ENCODE measurements at regions not wholly inside any gene's neighbourhood (a gene's known extent, or its start where the extent isn't known, plus 50 kb on each side); places are given as distances from the start of the nearest gene placed in this dataset.

- DNase-seq: no peak
- no peaks in the 10 kb centered on the region for H3K36me3 Mint-ChIP-seq (ENCODE audit: low read depth)
- peak overlapping the region; percentile 49 for H3K27ac Mint-ChIP-seq
- H3K4me3 Mint-ChIP-seq: no peak overlapping the region
- no peaks in the 10 kb centered on the region for H3K9me3 Mint-ChIP-seq
- peaks cover 9% of the 10 kb centered on the region for H3K4me1 Mint-ChIP-seq (ENCODE audit: low read depth)
- no peak for TF ChIP-seq CTCF (IDR thresholded peaks at IDR 0.05)
- H3K27me3 Mint-ChIP-seq (ENCODE audit: insufficient read depth): no peaks in the 10 kb centered on the region
Observed at GRCh38 chr5:96340357-96340756, 92.7 kb downstream of the PCSK1 start.

GRCh38 chr5:96339862-96340261, 93.2 kb downstream of the PCSK1 start:
- no peak overlapping the region for H3K4me3 Mint-ChIP-seq
- H3K4me1 Mint-ChIP-seq (ENCODE audit: low read depth): peaks cover 4% of the 10 kb centered on the region
- H3K27me3 Mint-ChIP-seq (ENCODE audit: insufficient read depth): no peaks in the 10 kb centered on the region
- H3K27ac Mint-ChIP-seq: peak overlapping the region; percentile 49
- H3K36me3 Mint-ChIP-seq (ENCODE audit: low read depth): no peaks in the 10 kb centered on the region
- no peak for TF ChIP-seq CTCF (IDR thresholded peaks at IDR 0.05)
- DNase-seq: no peak
- H3K9me3 Mint-ChIP-seq: no peaks in the 10 kb centered on the region

- Mint-ChIP-seq H3K4me3 (no peak overlapping the region), H3K4me1 (ENCODE audit: low read depth) (no peaks in the 10 kb centered on the region; the same call in 1 of the 2 replicates), H3K9me3 (no peaks in the 10 kb centered on the region), H3K27ac (peak overlapping the region; percentile 29), H3K27me3 (ENCODE audit: insufficient read depth) (no peaks in the 10 kb centered on the region; the same call in 1 of the 2 replicates), H3K36me3 (ENCODE audit: low read depth) (no peaks in the 10 kb centered on the region)
- no peak for DNase-seq
- no peak for TF ChIP-seq CTCF (IDR thresholded peaks at IDR 0.05)
Observed at GRCh38 chr5:96338624-96339415, 94.2 kb downstream of the PCSK1 start.

GRCh38 chr5:96338091-96338490, 95.0 kb downstream of the PCSK1 start:
- no peak for DNase-seq
- no peaks in the 10 kb centered on the region; the same call in 1 of the 2 replicates for H3K4me1 Mint-ChIP-seq (ENCODE audit: low read depth)
- no peak overlapping the region for H3K27ac Mint-ChIP-seq
- no peaks in the 10 kb centered on the region; the same call in 1 of the 2 replicates for H3K27me3 Mint-ChIP-seq (ENCODE audit: insufficient read depth)
- no peaks in the 10 kb centered on the region for H3K9me3 Mint-ChIP-seq
- no peak overlapping the region for H3K4me3 Mint-ChIP-seq
- no peak for TF ChIP-seq CTCF (IDR thresholded peaks at IDR 0.05)
- no peaks in the 10 kb centered on the region for H3K36me3 Mint-ChIP-seq (ENCODE audit: low read depth)

- no peaks in the 10 kb centered on the region for H3K36me3 Mint-ChIP-seq (ENCODE audit: low read depth)
- peak overlapping the region; percentile 34; the same call in 1 of the 2 replicates for H3K27ac Mint-ChIP-seq
- H3K27me3 Mint-ChIP-seq (ENCODE audit: insufficient read depth): no peaks in the 10 kb centered on the region; the same call in 1 of the 2 replicates
- H3K9me3 Mint-ChIP-seq: no peaks in the 10 kb centered on the region
- TF ChIP-seq CTCF (IDR thresholded peaks at IDR 0.05): no peak
- DNase-seq: no peak
- no peaks in the 10 kb centered on the region; the same call in 1 of the 2 replicates for H3K4me1 Mint-ChIP-seq (ENCODE audit: low read depth)
- no peak overlapping the region for H3K4me3 Mint-ChIP-seq
Observed at GRCh38 chr5:96337048-96337781, 95.8 kb downstream of the PCSK1 start.

Data from HFFc6 (cell line).